Fibroblast of pulmonary artery (primary cell): ENCODE measurements at regions not wholly inside any gene's neighbourhood (a gene's known extent, or its start where the extent isn't known, plus 50 kb on each side); places are given as distances from the start of the nearest gene placed in this dataset.

Source experiments
- DNase-seq: peaks from one replicate; pipeline ENCODE4 v3.0.0-alpha.2; 2010; ENCODE audit warnings: low read depth
- H3K4me3 ChIP-seq: replicated peaks from 2 replicates; pipeline ENCODE4 v1.5.1; 2011; ENCODE audit warnings: low read depth, mild to moderate bottlenecking, control low read depth, low read length, moderate library complexity
- CTCF ChIP-seq: IDR thresholded peaks from 2 replicates; pipeline ENCODE4 v1.5.1; 2011; ENCODE audit warnings: mild to moderate bottlenecking, control low read depth, low read length, inconsistent platforms; ENCODE audit errors: missing control alignments

- H3K4me3 ChIP-seq, result no peak overlapping the region
- no peak for DNase-seq
- TF ChIP-seq CTCF, result no peak
Measured at GRCh38 chr5:121377461-121377860, 474.2 kb upstream of the FTMT start.

- no peak overlapping the region for H3K4me3 ChIP-seq
- no peak for TF ChIP-seq CTCF
- no peak for DNase-seq
Measured at GRCh38 chr5:121378046-121378445, 473.6 kb upstream of the FTMT start.

- no peak overlapping the region for H3K4me3 ChIP-seq
- no peak for TF ChIP-seq CTCF
- no peak for DNase-seq
Measured at GRCh38 chr5:121378559-121379359, 472.9 kb upstream of the FTMT start.

- DNase-seq, result no peak
- no peak for TF ChIP-seq CTCF
- H3K4me3 ChIP-seq, result no peak overlapping the region
Measured at GRCh38 chr5:121380066-121380465, 471.6 kb upstream of the FTMT start.

GRCh38 chr5:121384359-121384758 is 467.3 kb upstream of the FTMT start:
- H3K4me3 ChIP-seq, result no peak overlapping the region
- TF ChIP-seq CTCF, result no peak
- DNase-seq, result no peak

- no peak for DNase-seq
- H3K4me3 ChIP-seq, result no peak overlapping the region
- no peak for TF ChIP-seq CTCF
Measured at GRCh38 chr5:121386334-121386733, 465.3 kb upstream of the FTMT start.

GRCh38 chr5:121396716-121397115 is 455.0 kb upstream of the FTMT start:
- no peak for DNase-seq
- no peak overlapping the region for H3K4me3 ChIP-seq
- no peak for TF ChIP-seq CTCF
